Rectal smooth muscle tissue (tissue), 1 donor: ENCODE measurements at regions not wholly inside any gene's neighbourhood (a gene's known extent, or its start where the extent isn't known, plus 50 kb on each side); places are given as distances from the start of the nearest gene placed in this dataset.

Source experiments
- H3K27ac ChIP-seq: one replicate; pipeline ENCODE4 v1.7.0; 2013; ENCODE audit warnings: low read depth, low read length, inconsistent platforms
- H3K27me3 ChIP-seq: one replicate; pipeline ENCODE4 v1.7.0; 2013; ENCODE audit warnings: low read length; ENCODE audit not compliant: control insufficient read depth, insufficient read depth
- H3K36me3 ChIP-seq: one replicate; pipeline ENCODE4 v1.7.0; 2013; ENCODE audit warnings: low read length; ENCODE audit not compliant: control insufficient read depth, insufficient read depth
- H3K4me1 ChIP-seq: one replicate; pipeline ENCODE4 v1.7.0; 2013; ENCODE audit warnings: low read length; ENCODE audit not compliant: control insufficient read depth, insufficient read depth
- H3K4me3 ChIP-seq: one replicate; pipeline ENCODE4 v1.7.0; 2013; ENCODE audit warnings: low read length
- H3K9ac ChIP-seq: one replicate; pipeline ENCODE4 v1.7.0; 2013; ENCODE audit warnings: low read length

DNA sequence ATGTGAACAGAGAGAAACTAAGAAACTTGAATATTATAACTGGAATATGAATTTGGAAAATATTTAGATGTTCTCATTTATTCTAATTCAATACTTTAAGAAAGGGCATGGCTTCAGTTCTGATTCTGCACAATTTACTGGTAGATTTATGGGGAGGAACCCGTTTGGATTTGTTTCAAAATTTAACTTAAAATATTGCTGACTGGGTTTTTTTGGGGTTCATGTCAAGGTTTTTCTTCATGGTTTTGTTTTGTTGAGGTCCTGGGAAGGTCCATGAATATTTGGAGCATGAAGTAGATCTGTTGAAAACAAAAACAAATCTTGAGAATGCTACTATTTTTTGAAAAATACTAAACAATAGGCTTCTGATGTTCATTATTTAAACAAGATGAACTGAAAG lies 214.7 kb downstream of the PIK3R1 start:
- Histone ChIP-seq H3K27ac (no peak overlapping the region), H3K4me3 (no peak overlapping the region), H3K4me1 (no peaks in the 10 kb centered on the region), H3K27me3 (no peaks in the 10 kb centered on the region), H3K36me3 (no peaks in the 10 kb centered on the region), H3K9ac (no peak overlapping the region)

DNA sequence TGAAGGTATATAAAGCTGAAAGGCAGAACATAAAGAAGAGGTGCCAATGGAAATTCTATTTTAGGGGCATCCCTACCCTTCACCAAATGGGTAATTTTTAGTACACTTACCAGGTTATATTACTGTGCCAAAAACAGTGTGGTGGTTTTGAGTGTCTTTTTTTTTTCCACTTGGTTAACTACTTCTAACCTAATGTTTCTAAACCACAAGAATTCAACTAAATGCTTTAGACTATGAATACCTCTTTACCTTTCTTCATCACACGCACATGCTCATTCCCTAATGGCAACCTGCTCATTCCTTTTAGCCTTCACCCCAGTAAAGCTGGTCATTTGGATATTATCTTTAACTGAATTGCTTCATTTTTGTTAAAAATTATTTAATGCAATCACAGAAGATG lies 215.6 kb downstream of the PIK3R1 start:
- Histone ChIP-seq H3K27me3 (no peaks in the 10 kb centered on the region), H3K4me1 (no peaks in the 10 kb centered on the region), H3K9ac (no peak overlapping the region), H3K4me3 (no peak overlapping the region), H3K36me3 (no peaks in the 10 kb centered on the region), H3K27ac (no peak overlapping the region)

DNA sequence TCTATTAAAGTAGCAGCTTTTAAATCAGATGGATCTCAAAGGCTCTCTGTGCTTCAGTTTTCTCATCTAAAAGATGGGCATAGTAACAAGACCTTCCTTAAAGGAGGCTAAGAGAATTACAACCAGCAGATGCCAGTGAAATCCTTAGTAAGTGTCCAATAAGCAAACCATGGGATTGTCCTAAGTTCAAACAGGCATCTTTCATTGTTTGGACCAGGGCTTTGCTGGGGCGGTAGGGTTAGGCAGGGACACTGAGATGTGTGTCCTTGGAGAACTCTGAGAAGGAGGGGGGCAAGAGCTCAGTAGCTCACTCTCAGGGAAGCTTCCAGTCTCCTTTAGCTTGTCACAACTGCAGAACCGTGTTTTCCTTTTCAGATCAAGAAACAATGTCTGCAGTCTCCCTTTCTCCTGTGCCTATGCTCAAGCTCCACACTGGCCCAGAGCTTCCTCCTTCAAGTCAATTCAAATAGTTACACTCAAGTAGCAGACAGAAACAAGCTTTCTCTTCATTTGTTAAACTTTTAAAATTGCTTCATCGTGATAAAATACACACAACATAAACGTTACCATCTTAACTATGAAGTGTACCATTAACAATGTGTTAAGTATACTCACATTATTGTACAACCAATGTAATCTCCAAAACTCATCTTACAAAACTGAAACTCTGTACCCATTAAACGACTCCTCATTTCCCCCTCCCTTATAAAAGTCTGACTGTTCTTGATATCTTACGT lies 216.2 kb downstream of the PIK3R1 start:
- no peaks in the 10 kb centered on the region for H3K27me3 ChIP-seq
- H3K4me1 ChIP-seq = no peaks in the 10 kb centered on the region
- no peak overlapping the region for H3K27ac ChIP-seq
- H3K9ac ChIP-seq = no peak overlapping the region
- no peaks in the 10 kb centered on the region for H3K36me3 ChIP-seq
- no peak overlapping the region for H3K4me3 ChIP-seq

DNA sequence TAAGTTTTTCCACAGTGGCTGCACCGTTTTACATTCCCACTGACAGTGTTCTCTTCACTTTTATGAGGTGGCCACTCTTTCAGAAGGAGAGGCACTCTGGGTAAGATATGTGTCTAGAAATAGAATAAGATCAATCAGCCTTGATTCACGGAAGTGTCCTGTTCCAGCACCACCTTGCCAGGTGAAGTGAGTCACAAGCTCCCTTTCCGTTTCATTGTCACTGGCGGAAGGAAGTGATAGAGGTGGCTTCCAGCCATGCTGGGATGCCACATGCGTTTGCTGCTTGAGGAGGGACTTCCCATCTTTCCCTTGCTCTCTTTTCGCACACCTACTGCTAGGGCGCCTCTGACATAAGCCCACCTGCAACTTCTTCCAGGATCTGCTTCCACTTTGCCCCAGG lies 217.1 kb downstream of the PIK3R1 start:
- no peak overlapping the region for H3K4me3 ChIP-seq
- no peak overlapping the region for H3K9ac ChIP-seq
- no peaks in the 10 kb centered on the region for H3K4me1 ChIP-seq
- no peak overlapping the region for H3K27ac ChIP-seq
- H3K27me3 ChIP-seq = no peaks in the 10 kb centered on the region
- H3K36me3 ChIP-seq = no peaks in the 10 kb centered on the region

DNA sequence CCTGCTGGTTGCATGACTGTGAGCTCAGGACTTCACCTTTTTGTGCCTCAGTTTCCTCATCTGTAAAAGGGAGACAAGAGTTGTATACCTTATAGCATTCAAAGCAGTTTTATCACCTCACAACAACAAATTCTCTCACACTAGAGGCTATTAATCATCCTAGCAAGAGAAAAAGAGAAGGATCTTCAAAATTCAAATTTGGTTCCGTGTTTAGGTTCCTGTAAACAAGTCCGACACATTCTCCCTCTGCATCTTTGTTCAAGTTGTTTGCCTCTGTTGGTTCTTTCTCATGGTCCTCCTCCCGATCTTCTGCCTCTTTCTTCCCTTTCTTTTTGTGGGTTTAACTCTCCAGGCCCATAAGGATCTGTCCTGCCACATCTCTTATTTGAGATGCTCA lies 218.0 kb downstream of the PIK3R1 start:
- Histone ChIP-seq H3K4me3 (no peak overlapping the region), H3K4me1 (no peaks in the 10 kb centered on the region), H3K36me3 (no peaks in the 10 kb centered on the region), H3K9ac (no peak overlapping the region), H3K27ac (no peak overlapping the region), H3K27me3 (no peaks in the 10 kb centered on the region)

DNA sequence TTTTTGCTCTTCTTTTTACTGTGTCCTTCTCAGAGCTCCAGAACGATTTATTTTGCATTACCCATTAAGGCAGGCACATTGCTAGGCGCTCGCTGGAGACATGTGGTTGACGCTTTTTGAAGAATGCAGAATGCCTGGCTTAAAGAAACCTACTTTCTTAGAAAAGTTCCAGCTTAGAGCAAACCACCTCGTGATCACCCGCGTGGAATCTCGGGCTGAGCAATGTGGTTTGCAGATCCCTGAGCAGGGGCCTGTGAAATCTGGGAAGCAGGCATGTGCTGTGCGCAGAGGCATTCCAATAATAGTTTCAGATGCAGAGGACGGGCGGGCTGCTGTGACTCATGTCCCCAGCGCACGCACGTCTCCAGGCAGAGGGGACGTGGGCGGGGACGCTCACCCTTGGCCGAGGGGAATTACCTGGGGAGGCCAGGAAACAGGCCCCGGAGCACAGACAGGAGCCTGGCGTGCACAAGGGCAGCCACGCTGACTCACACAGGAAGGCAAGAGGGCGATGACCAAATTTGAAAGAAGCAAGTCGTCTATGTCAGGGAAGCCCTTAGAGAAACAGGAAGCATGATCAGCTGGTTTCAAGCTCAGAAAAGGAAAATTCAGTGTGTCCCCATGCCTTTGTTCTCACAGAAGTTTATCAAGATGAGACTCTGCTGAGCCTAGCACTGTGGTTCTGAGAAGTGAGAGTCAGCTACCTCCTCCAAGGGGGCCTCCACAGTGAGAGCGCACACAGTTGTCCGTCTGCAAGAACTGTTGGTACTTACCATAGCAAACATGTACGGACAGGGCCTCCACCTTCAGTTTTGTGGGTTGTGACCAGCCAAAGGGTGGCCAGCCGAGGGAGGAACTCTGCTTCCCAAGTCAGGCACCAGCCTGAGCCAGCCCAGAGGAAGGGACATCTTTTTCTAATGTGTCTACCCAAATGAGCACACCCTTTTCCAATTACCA lies 218.6 kb downstream of the PIK3R1 start:
- Histone ChIP-seq H3K27me3 (no peaks in the 10 kb centered on the region), H3K27ac (no peak overlapping the region), H3K4me3 (no peak overlapping the region), H3K9ac (no peak overlapping the region), H3K36me3 (no peaks in the 10 kb centered on the region), H3K4me1 (no peaks in the 10 kb centered on the region)

DNA sequence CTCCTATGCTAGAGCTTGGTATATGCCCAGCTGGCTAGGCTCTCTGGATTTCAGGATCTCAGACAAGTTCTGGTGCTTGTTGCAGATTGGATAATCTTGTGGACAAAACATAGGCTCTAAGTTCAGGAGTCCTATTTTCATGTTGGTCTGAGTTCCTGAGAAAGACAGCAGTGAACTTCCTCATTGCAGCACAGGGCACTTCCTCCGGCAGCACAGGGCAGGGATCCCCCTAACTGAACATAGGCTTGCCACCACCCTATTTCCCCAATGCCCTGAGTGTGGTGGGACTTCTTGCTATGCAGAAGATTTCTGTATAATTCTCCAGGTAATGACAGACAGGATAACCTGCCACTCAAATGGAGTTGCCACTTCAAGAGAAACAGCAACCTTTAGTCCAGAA lies 220.1 kb downstream of the PIK3R1 start:
- H3K4me3 ChIP-seq = no peak overlapping the region
- H3K27me3 ChIP-seq = no peaks in the 10 kb centered on the region
- no peak overlapping the region for H3K9ac ChIP-seq
- no peaks in the 10 kb centered on the region for H3K36me3 ChIP-seq
- H3K4me1 ChIP-seq = no peaks in the 10 kb centered on the region
- H3K27ac ChIP-seq = no peak overlapping the region

DNA sequence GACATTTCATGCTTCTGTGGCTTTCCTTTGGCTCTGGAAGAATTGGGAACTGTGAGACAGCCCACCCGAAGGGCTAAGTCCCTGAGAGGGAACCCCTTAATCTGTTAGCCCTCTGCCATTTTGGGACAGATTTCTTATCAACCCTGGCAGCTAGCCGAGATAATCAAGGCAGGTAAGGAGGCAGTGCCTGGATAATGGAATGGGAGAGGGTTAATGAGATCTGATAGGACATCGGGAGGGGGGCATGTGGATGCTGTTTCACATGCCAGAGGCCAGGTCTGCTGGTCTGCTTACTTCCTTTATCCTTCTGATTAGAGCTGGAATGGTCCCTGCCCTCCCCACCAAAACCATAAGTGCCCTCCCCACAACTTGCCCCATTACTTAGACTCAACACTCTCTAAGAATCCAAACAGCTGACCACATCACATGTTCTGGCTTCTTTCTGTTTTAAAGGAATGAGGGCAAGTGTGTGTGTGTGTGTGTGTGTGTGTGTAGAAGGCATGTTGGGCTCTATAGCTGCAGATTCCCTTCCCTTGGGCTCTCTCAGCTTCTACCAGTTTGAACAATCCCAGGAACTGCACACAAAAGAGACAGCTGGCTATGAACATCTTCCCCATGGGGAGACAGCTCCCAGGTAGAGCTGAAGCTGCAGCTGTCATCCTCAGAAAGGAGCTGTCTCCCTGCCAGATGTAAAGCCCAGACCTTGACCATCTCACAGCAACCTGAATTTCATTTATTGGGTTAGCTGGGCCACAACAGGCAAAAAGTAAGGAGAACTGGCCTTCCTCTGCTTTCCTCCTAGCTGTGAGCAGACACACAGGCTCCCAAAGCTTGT lies 221.3 kb downstream of the PIK3R1 start:
- Histone ChIP-seq H3K4me1 (peaks cover 3% of the 10 kb centered on the region), H3K27me3 (no peaks in the 10 kb centered on the region), H3K4me3 (no peak overlapping the region), H3K36me3 (no peaks in the 10 kb centered on the region), H3K27ac (no peak overlapping the region), H3K9ac (no peak overlapping the region)

DNA sequence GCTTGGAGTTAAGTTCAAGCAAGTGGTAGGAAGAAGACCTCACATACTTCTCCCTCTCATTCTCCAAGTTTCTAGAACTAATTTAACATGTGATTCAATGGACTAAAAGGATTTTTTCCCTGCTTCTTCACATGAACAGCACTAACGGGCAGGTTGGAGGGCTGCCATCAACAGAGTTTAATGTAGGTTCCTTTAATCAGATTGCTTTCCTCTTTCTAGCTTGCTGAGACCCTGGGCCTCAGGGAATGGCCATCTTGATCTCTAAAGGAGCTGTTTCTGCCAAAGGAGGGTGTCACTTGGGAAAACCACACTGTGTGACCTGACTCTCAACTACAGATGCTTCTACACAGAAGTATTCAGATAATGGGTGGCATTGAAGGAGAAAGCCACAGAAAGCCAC lies 223.3 kb downstream of the PIK3R1 start:
- H3K36me3 ChIP-seq = no peaks in the 10 kb centered on the region
- no peak overlapping the region for H3K27ac ChIP-seq
- H3K9ac ChIP-seq = no peak overlapping the region
- peaks cover 3% of the 10 kb centered on the region for H3K4me1 ChIP-seq
- H3K4me3 ChIP-seq = no peak overlapping the region
- no peaks in the 10 kb centered on the region for H3K27me3 ChIP-seq

DNA sequence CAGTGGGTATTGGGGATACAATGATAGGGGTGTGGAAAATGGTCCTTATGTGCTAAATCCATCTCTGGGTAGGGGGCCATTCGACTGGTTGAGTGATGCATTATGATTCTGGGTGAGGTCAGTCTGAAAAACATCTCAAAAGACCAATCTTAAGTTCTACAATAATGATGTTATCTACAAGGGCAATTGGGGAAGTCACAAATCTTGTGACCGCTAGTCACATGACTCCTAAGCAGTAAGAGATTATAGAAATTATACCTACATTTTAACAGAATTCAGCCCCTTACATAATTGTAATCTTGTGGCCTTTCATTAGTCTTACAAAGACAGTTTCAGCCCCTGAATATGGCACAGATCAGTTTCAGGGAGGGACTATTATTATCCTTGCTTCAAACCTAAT lies 224.7 kb downstream of the PIK3R1 start:
- Histone ChIP-seq H3K27ac (no peak overlapping the region), H3K9ac (no peak overlapping the region), H3K36me3 (no peaks in the 10 kb centered on the region), H3K4me3 (no peak overlapping the region), H3K27me3 (no peaks in the 10 kb centered on the region), H3K4me1 (peaks cover 3% of the 10 kb centered on the region)

DNA sequence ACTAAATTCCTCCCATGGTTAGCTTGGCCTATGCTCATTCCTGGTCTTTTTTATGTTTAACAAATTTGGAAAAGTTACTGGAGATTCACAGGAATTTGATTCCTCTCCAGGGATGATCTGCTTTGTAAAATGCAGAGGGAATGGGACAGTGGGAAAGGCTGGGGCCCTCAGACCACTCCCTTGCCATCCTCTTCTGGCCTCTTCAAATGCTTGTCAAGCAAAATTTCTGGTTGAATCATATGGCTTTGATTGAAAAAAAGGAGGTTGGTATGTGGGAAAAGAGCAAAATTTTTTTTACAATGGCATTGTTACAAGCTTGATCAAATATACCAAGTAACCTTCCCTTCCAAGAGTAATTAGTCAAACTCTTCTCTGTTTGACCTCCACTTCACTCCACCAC lies 225.1 kb downstream of the PIK3R1 start:
- H3K27ac ChIP-seq = no peak overlapping the region

More for the DNA sequence above, 225.1 kb downstream of the PIK3R1 start:
- no peaks in the 10 kb centered on the region for H3K36me3 ChIP-seq
- H3K4me3 ChIP-seq = no peak overlapping the region
- H3K9ac ChIP-seq = no peak overlapping the region
- peaks cover 3% of the 10 kb centered on the region for H3K4me1 ChIP-seq
- no peaks in the 10 kb centered on the region for H3K27me3 ChIP-seq
